Keratinocyte (primary cell): ENCODE measurements at regions not wholly inside any gene's neighbourhood (a gene's known extent, or its start where the extent isn't known, plus 50 kb on each side); places are given as distances from the start of the nearest gene placed in this dataset.

ENCODE experiments used
- EZH2 ChIP-seq: IDR thresholded peaks from one replicate; pipeline ENCODE4 v1.6.1; 2012; ENCODE audit warnings: inconsistent platforms, mild to moderate bottlenecking, low read length, moderate library complexity
- TF ChIP-seq, protein P1 (sequence below), 3 experiments: IDR thresholded peaks in 1 of 3; conservative IDR thresholded peaks in 1 of 3; optimal IDR thresholded peaks in 1 of 3; 2 replicates in 2 of 3; 3 replicates in 1 of 3; pipeline versions ENCODE3 to v1.5.1; 2011; ENCODE audit warnings: low read length in 3 of 3, mild to moderate bottlenecking in 3 of 3, moderate library complexity in 2 of 3, control low read depth in 1 of 3, inconsistent platforms in 1 of 3; ENCODE audit not compliant: insufficient read depth in 2 of 3; ENCODE audit errors: extremely low read depth in 1 of 3

DNA sequence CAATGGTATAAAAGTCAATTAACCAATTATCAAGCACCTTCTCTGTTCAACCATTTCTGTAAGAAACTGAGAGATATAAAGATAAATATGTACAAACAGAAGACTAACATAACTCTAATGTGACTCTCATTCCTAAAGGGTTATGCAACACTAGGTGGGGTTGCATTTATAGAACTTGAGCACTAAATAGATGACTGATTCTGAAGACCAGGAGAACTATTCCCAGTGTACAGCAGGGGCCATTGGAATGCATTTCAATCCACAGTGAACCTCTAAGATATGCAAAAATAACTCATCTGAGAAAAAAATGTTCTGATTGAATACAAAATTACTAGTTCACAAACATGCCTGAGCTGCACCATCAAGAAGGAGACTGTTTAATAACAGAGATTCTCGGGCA is 341.2 kb upstream of the STEAP1 start:
- TF ChIP-seq, protein P1, sequence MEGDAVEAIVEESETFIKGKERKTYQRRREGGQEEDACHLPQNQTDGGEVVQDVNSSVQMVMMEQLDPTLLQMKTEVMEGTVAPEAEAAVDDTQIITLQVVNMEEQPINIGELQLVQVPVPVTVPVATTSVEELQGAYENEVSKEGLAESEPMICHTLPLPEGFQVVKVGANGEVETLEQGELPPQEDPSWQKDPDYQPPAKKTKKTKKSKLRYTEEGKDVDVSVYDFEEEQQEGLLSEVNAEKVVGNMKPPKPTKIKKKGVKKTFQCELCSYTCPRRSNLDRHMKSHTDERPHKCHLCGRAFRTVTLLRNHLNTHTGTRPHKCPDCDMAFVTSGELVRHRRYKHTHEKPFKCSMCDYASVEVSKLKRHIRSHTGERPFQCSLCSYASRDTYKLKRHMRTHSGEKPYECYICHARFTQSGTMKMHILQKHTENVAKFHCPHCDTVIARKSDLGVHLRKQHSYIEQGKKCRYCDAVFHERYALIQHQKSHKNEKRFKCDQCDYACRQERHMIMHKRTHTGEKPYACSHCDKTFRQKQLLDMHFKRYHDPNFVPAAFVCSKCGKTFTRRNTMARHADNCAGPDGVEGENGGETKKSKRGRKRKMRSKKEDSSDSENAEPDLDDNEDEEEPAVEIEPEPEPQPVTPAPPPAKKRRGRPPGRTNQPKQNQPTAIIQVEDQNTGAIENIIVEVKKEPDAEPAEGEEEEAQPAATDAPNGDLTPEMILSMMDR (optimal IDR thresholded peaks at IDR 0.05 in 1 of 3, IDR thresholded peaks at IDR 0.05 in 1 of 3, conservative IDR thresholded peaks at IDR 0.05 in 1 of 3; ENCODE audit: extremely low read depth in 1 of 3, insufficient read depth in 2 of 3, low read length in 3 of 3), result no peak
- TF ChIP-seq EZH2, result no peak
